Esophagus muscularis mucosa (tissue), 4 donors: ENCODE measurements at regions not wholly inside any gene's neighbourhood (a gene's known extent, or its start where the extent isn't known, plus 50 kb on each side); places are given as distances from the start of the nearest gene placed in this dataset.

ENCODE experiments used
- DNase-seq: peaks from one replicate; pipeline ENCODE4 v3.0.0-alpha.2; 2017; ENCODE audit errors: extremely low spot score
- H3K27ac ChIP-seq, 4 donors: fragments of 200-600 bp; sonication (generic); replicated peaks in 1 of 4; 1 replicate in 3 of 4; 2 replicates in 1 of 4; pipeline ENCODE4 v1.5.1; 2016 to 2019; ENCODE audit warnings: mild to moderate bottlenecking in 1 of 4
- H3K27me3 ChIP-seq, 4 donors: fragments of 200-600 bp; sonication (generic); one replicate each; pipeline versions ENCODE4 v1.5.1 to v1.6.0; 2016 to 2019
- H3K36me3 ChIP-seq, 4 donors: fragments of 200-600 bp; sonication (generic); one replicate each; pipeline ENCODE4 v1.5.1; 2016 to 2019
- H3K4me1 ChIP-seq, 4 donors: fragments of 200-600 bp; sonication (generic); one replicate each; pipeline ENCODE4 v1.5.1; 2016 to 2019
- H3K4me3 ChIP-seq, 4 donors: fragments of 200-600 bp; sonication (generic); 1 replicate in 2 of 4; 2 replicates in 2 of 4; pipeline ENCODE4 v1.5.1; 2016 to 2019; ENCODE audit warnings: mild to moderate bottlenecking in 4 of 4, moderate library complexity in 1 of 4
- H3K9me3 ChIP-seq, 4 donors: fragments of 200-600 bp; sonication (generic); 1 replicate in 3 of 4; 2 replicates in 1 of 4; pipeline ENCODE4 v1.5.1; 2016 to 2019
- EP300 ChIP-seq: sonication (generic); formaldehyde crosslinking; IDR thresholded peaks from one replicate; pipeline ENCODE4 v1.6.1; 2017; ENCODE audit warnings: antibody characterized with exemption
- POLR2A ChIP-seq: fragments of 450-650 bp; IDR thresholded peaks from one replicate; pipeline ENCODE4 v1.6.1; 2017; ENCODE audit warnings: antibody characterized with exemption, moderate library complexity, mild to moderate bottlenecking, low read depth
- POLR2AphosphoS5 ChIP-seq, 2 donors: sonication (generic); formaldehyde crosslinking; IDR thresholded peaks; one replicate each; pipeline ENCODE4 v1.6.1; 2017; ENCODE audit warnings: antibody characterized with exemption in 2 of 2
- WGBS: methylation state at CpG from one replicate; pipeline ENCODE4 v1.1.5; 2018; 5-methylcytosine and 5-hydroxymethylcytosine counted together
- intact Hi-C: fragments of 100-400 bp; cut with DNase I; formaldehyde crosslinking; loops from one replicate; pipeline ENCODE4 v1.15.1; 2023
- TF ChIP-seq, protein P1 (sequence below), 3 experiments: fragments of 200-600 bp in 2 of 3; fragments of 450-650 bp in 1 of 3; sonication (generic) in 2 of 3; IDR thresholded peaks; one replicate each; pipeline ENCODE4 v1.5.1; 2017 to 2019; ENCODE audit warnings: antibody characterized with exemption in 3 of 3, mild to moderate bottlenecking in 2 of 3, moderate library complexity in 1 of 3

DNA sequence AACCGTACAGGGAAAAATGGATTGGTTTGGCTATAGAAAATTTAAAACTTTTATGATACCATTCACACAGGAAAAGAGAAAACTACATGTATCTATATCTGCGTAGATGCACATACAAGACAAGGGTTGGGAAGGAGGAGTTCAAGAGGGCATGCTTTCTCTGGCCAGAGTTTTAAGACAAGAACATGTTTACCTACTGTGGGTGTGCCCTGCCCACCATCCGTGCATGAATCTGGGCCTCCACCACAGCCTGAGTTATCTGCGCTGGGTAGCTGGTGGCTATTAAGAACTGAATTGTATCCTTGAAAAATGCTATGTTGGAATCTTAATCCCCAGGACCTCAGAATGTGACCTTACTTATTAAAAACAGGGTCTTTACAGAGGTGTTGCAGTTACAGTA lies 151.6 kb downstream of the AASDH start:
- Histone ChIP-seq H3K9me3 (peaks cover 0 to 7% (median 2%) of the 10 kb centered on the region in 4 donors), H3K4me3 (no peak overlapping the region), H3K36me3 (no peaks in the 10 kb centered on the region), H3K4me1 (no peaks in the 10 kb centered on the region), H3K27me3 (no peaks in the 10 kb centered on the region), H3K27ac (no peak overlapping the region)
- TF ChIP-seq EP300 (no peak), POLR2A (no peak), POLR2AphosphoS5 (IDR thresholded peaks at IDR 0.05) (no peak)
- TF ChIP-seq, protein P1, sequence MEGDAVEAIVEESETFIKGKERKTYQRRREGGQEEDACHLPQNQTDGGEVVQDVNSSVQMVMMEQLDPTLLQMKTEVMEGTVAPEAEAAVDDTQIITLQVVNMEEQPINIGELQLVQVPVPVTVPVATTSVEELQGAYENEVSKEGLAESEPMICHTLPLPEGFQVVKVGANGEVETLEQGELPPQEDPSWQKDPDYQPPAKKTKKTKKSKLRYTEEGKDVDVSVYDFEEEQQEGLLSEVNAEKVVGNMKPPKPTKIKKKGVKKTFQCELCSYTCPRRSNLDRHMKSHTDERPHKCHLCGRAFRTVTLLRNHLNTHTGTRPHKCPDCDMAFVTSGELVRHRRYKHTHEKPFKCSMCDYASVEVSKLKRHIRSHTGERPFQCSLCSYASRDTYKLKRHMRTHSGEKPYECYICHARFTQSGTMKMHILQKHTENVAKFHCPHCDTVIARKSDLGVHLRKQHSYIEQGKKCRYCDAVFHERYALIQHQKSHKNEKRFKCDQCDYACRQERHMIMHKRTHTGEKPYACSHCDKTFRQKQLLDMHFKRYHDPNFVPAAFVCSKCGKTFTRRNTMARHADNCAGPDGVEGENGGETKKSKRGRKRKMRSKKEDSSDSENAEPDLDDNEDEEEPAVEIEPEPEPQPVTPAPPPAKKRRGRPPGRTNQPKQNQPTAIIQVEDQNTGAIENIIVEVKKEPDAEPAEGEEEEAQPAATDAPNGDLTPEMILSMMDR (IDR thresholded peaks at IDR 0.05) = no peak
- DNase-seq = peak; percentile 24
- WGBS = 97% methylated on average over 4 of the region's 4 CpGs
- intact Hi-C loops = no loop called here

DNA sequence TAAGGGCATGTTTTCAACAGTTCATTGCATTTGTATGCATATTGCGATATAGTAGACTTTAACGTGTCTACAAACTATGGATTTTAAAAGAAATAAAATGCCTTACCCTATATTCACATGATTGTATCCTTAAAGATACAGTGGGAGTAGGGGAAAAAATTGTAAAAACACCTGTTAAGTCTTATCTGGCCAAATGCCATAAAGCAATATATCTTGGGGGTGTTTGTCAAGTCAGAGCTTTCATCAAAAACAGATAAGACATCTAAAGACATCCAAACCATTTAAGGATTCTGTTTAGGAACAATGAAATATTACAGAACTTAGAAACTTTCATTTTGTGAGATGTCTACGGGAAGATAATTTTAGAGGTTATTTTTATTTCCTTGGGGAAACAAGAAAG lies 152.3 kb downstream of the AASDH start:
- 91% methylated on average over 3 of the region's 3 CpGs for WGBS
- no peak for TF ChIP-seq POLR2AphosphoS5 (IDR thresholded peaks at IDR 0.05)
- TF ChIP-seq, protein P1 (IDR thresholded peaks at IDR 0.05) = no peak
- TF ChIP-seq EP300 = no peak
- TF ChIP-seq POLR2A = no peak
- H3K9me3 ChIP-seq = peaks cover 0 to 7% (median 2%) of the 10 kb centered on the region in 4 donors
- H3K4me3 ChIP-seq = no peak overlapping the region
- no peaks in the 10 kb centered on the region for H3K4me1 ChIP-seq
- H3K36me3 ChIP-seq = no peaks in the 10 kb centered on the region
- H3K27ac ChIP-seq = no peak overlapping the region
- no peak for DNase-seq
- intact Hi-C loops = no loop called here
- H3K27me3 ChIP-seq = no peaks in the 10 kb centered on the region

DNA sequence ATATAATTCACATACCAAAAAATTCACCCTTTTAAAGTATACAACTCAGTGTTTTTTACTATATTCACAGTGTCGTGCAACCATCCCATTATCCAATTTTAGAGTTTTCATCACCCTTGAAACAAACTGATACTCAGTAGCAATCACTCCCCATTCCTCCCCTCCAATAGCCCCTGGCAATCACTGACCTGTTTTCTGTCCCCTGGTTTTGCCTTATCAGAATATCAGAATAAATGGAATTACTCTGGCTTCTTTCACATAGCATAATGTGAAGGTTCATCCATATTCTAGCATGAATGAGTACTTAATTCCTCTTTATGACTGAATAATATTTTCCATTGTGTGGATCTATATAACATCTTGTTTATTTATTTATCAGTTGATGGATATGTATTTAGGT lies 153.2 kb downstream of the AASDH start:
- intact Hi-C loops = no loop called here
- 94% methylated on average over 1 of the region's 1 CpG for WGBS

DNA sequence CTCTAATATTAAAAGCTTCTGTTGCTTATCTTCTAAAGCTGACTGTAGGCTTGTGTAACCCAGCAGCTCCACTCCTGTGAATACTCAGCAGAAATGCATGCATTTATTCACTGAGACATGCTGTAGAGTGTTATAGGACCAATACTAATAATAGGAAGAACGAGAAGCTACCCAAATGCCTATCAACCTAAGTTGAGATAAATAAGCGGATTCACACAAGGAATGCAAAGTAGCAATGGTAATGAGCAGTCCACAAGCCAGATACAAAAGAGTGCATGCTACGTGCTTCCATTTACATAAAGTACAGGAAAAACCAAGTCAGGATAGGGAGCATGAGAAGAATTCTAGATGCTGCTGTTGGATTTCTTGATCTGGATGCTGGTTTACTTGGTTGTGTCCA lies 155.9 kb downstream of the AASDH start:
- no peaks in the 10 kb centered on the region for H3K27me3 ChIP-seq
- no peaks in the 10 kb centered on the region for H3K4me1 ChIP-seq
- peak; percentile 50 for DNase-seq
- H3K27ac ChIP-seq = no peak overlapping the region
- H3K9me3 ChIP-seq = peaks cover 0 to 13% (median 2%) of the 10 kb centered on the region in 4 donors
- TF ChIP-seq POLR2A (no peak), EP300 (no peak), POLR2AphosphoS5 (IDR thresholded peaks at IDR 0.05) (no peak)
- TF ChIP-seq, protein P1 (IDR thresholded peaks at IDR 0.05) = no peak
- intact Hi-C loops = no loop called here
- H3K4me3 ChIP-seq = no peak overlapping the region
- no peaks in the 10 kb centered on the region for H3K36me3 ChIP-seq
- 92% methylated on average over 3 of the region's 3 CpGs for WGBS

More for the DNA sequence above, 153.2 kb downstream of the AASDH start:
- Histone ChIP-seq H3K27me3 (no peaks in the 10 kb centered on the region), H3K9me3 (peaks cover 0 to 12% (median 2%) of the 10 kb centered on the region in 4 donors), H3K36me3 (no peaks in the 10 kb centered on the region), H3K27ac (no peak overlapping the region), H3K4me1 (no peaks in the 10 kb centered on the region), H3K4me3 (no peak overlapping the region)
- TF ChIP-seq POLR2A = no peak
- no peak for DNase-seq

DNA sequence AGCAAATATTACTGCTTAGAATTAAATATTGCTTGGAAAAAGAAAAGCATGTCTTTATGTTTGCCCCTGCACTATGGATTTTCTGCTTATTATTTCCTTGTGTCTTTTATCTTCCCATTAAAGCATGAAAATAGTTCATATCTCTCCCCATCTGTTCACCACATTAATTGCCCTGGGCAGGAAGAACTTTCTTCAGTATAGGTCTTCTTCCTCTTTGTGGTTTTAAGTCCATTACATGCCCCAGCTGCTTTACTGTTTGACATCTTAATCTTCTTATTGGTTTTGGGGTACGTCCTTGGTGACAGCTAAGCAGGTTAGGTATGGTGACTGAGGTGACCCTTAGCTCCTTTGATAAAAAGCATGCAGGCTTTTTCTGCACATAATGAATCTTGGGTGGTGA lies 157.3 kb downstream of the AASDH start:
- Histone ChIP-seq H3K27me3 (no peaks in the 10 kb centered on the region), H3K9me3 (peaks cover 0 to 13% (median 2%) of the 10 kb centered on the region in 4 donors), H3K27ac (no peak overlapping the region), H3K4me3 (no peak overlapping the region), H3K36me3 (no peaks in the 10 kb centered on the region), H3K4me1 (no peaks in the 10 kb centered on the region)
- intact Hi-C loops = no loop called here
- DNase-seq = no peak
- no peak for TF ChIP-seq EP300
- TF ChIP-seq POLR2A = no peak
- TF ChIP-seq, protein P1 (IDR thresholded peaks at IDR 0.05) = no peak
- TF ChIP-seq POLR2AphosphoS5 (IDR thresholded peaks at IDR 0.05) = no peak
- 29% methylated on average over 1 of the region's 1 CpG for WGBS
